PC-9 (cell line): ENCODE measurements at regions not wholly inside any gene's neighbourhood (a gene's known extent, or its start where the extent isn't known, plus 50 kb on each side); places are given as distances from the start of the nearest gene placed in this dataset.

Experiments
- CTCF ChIP-seq: fragments of 200-600 bp; sonication (generic); conservative IDR thresholded peaks from 2 replicates; pipeline ENCODE4 v1.6.1; 2017; ENCODE audit warnings: mixed run types, antibody characterized with exemption, mild to moderate bottlenecking, moderate library complexity
- EZH2 ChIP-seq: fragments of 200-600 bp; sonication (generic); IDR thresholded peaks from 2 replicates; pipeline ENCODE4 v1.8.0; 2017; ENCODE audit warnings: antibody characterized with exemption, low read depth

GRCh38 chr9:78994471-78994870, 577.3 kb upstream of the TLE4 start:
- TF ChIP-seq CTCF (no peak), EZH2 (no peak)
